Trophoblast cell (in vitro differentiated cells and primary cell): ENCODE measurements at regions not wholly inside any gene's neighbourhood (a gene's known extent, or its start where the extent isn't known, plus 50 kb on each side); places are given as distances from the start of the nearest gene placed in this dataset.

ENCODE experiments used
- DNase-seq, 2 donors: peaks; one replicate each; pipeline ENCODE4 v3.0.0-alpha.2; 2016
- H2AFZ ChIP-seq: 2 replicates; pipeline ENCODE4 v1.6.1; 2013; ENCODE audit warnings: low read length, moderate library complexity, mild to moderate bottlenecking; ENCODE audit not compliant: insufficient read depth, poor library complexity
- H2AK5ac ChIP-seq: 2 replicates; pipeline ENCODE4 v1.6.1; 2013; ENCODE audit warnings: mild to moderate bottlenecking, low read length
- H2BK120ac ChIP-seq: 2 replicates; pipeline ENCODE4 v1.6.1; 2013; ENCODE audit warnings: low read length, mild to moderate bottlenecking, moderate library complexity; ENCODE audit not compliant: insufficient read depth, poor library complexity
- H2BK12ac ChIP-seq: 2 replicates; pipeline ENCODE4 v1.6.1; 2013; ENCODE audit warnings: mild to moderate bottlenecking, low read length, moderate library complexity
- H2BK5ac ChIP-seq: 2 replicates; pipeline ENCODE4 v1.6.1; 2013; ENCODE audit warnings: low read length, low read depth, moderate library complexity, mild to moderate bottlenecking; ENCODE audit not compliant: poor library complexity
- H3K14ac ChIP-seq: 2 replicates; pipeline ENCODE4 v1.6.1; 2013; ENCODE audit warnings: mild to moderate bottlenecking, low read length
- H3K18ac ChIP-seq: 2 replicates; pipeline ENCODE4 v1.6.1; 2013; ENCODE audit warnings: mild to moderate bottlenecking, low read length
- H3K23ac ChIP-seq: 2 replicates; pipeline ENCODE4 v1.6.1; 2013; ENCODE audit warnings: low read length
- H3K27ac ChIP-seq: 2 replicates; pipeline ENCODE4 v1.5.1; 2013; ENCODE audit warnings: low read depth, mild to moderate bottlenecking, inconsistent platforms, low read length, moderate library complexity
- H3K27me3 ChIP-seq: 2 replicates; pipeline ENCODE4 v1.6.1; 2013; ENCODE audit warnings: inconsistent platforms, mild to moderate bottlenecking, low read length, moderate library complexity; ENCODE audit not compliant: insufficient read depth
- H3K36me3 ChIP-seq, 2 experiments: 1 replicate in 1 of 2; 2 replicates in 1 of 2; pipeline ENCODE4 v1.6.1; 2013; ENCODE audit warnings: low read length in 2 of 2, mild to moderate bottlenecking in 2 of 2, moderate library complexity in 1 of 2; ENCODE audit not compliant: insufficient read depth in 2 of 2, control insufficient read depth in 1 of 2
- H3K4ac ChIP-seq: 2 replicates; pipeline ENCODE4 v1.6.1; 2013; ENCODE audit warnings: low read depth, mild to moderate bottlenecking, low read length, moderate library complexity
- H3K4me1 ChIP-seq, 2 experiments: 1 replicate in 1 of 2; 2 replicates in 1 of 2; pipeline ENCODE4 v1.6.1; 2013; ENCODE audit warnings: low read length in 2 of 2, mild to moderate bottlenecking in 2 of 2, moderate library complexity in 1 of 2; ENCODE audit not compliant: insufficient read depth in 2 of 2, control insufficient read depth in 1 of 2
- H3K4me2 ChIP-seq: 2 replicates; pipeline ENCODE4 v1.6.1; 2013; ENCODE audit warnings: inconsistent platforms, mild to moderate bottlenecking, low read length, moderate library complexity
- H3K4me3 ChIP-seq: 2 replicates; pipeline ENCODE4 v1.5.1; 2013; ENCODE audit warnings: mild to moderate bottlenecking, low read depth, low read length, inconsistent platforms
- H3K79me1 ChIP-seq: one replicate; pipeline ENCODE4 v1.6.1; 2013; ENCODE audit warnings: low read length
- H3K79me2 ChIP-seq: 2 replicates; pipeline ENCODE4 v1.6.1; 2013; ENCODE audit warnings: low read length, mild to moderate bottlenecking; ENCODE audit not compliant: control insufficient read depth, insufficient read depth, poor library complexity
- H3K9ac ChIP-seq: 2 replicates; pipeline ENCODE4 v1.6.1; 2013; ENCODE audit warnings: mild to moderate bottlenecking, low read length
- H3K9me3 ChIP-seq: 2 replicates; pipeline ENCODE4 v1.6.1; 2013; ENCODE audit warnings: low read depth, mild to moderate bottlenecking, control low read depth, inconsistent platforms, low read length; ENCODE audit not compliant: insufficient read depth
- H4K12ac ChIP-seq: 2 replicates; pipeline ENCODE4 v1.6.1; 2013; ENCODE audit warnings: low read depth, mild to moderate bottlenecking, low read length, moderate library complexity
- H4K8ac ChIP-seq: 2 replicates; pipeline ENCODE4 v1.6.1; 2013; ENCODE audit warnings: low read depth, mild to moderate bottlenecking, low read length, moderate library complexity
- H4K91ac ChIP-seq: one replicate; pipeline ENCODE4 v1.6.1; 2013; ENCODE audit warnings: low read depth, mild to moderate bottlenecking, low read length, moderate library complexity
- WGBS: extraction: QIAGEN DNeasy Blood & Tissue Kit; methylation state at CpG from one replicate; pipeline ENCODE4 v1.1.7; 2013; ENCODE audit warnings: missing lambda C conversion rate; ENCODE audit not compliant: insufficient read length, insufficient coverage; ENCODE audit errors: extremely low coverage; 5-methylcytosine and 5-hydroxymethylcytosine counted together

DNA sequence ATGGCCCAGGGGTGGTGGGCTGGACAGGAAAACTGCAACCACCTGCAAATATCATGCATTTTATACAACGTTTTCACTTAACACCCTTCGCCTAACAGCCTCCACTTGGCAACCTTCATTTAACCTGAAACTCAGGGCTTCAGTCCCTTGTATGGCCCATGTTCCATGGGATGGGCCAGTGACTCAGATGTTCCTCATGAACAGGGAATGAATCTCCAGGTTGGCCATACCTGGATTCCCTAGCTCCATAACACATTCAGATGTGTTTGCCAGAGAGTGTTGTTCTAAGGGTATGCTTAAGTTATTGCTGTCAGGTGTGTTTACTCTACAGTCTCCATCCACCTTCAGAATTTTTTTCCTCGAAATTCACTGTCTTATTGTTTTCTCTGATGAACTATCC, 316.9 kb downstream of the JRKL start:
- no peak overlapping the region for H4K12ac ChIP-seq
- no peak overlapping the region for H2BK5ac ChIP-seq
- no peaks in the 10 kb centered on the region for H3K79me2 ChIP-seq
- H3K79me1 ChIP-seq, result no peaks in the 10 kb centered on the region
- H2AK5ac ChIP-seq, result no peak overlapping the region
- no peak overlapping the region for H3K9ac ChIP-seq
- no peak overlapping the region for H3K4ac ChIP-seq
- no peak overlapping the region for H2AFZ ChIP-seq
- H3K23ac ChIP-seq, result no peak overlapping the region
- no peaks in the 10 kb centered on the region for H3K4me1 ChIP-seq
- H3K4me3 ChIP-seq, result no peak overlapping the region
- H2BK120ac ChIP-seq, result no peak overlapping the region
- no peak for DNase-seq
- no peak overlapping the region for H2BK12ac ChIP-seq
- no peak overlapping the region for H3K4me2 ChIP-seq
- H3K14ac ChIP-seq, result no peak overlapping the region
- H4K8ac ChIP-seq, result no peak overlapping the region
- H3K27me3 ChIP-seq, result no peaks in the 10 kb centered on the region
- H4K91ac ChIP-seq, result no peak overlapping the region
- H3K36me3 ChIP-seq, result no peaks in the 10 kb centered on the region
- H3K9me3 ChIP-seq, result no peaks in the 10 kb centered on the region
- no peak overlapping the region for H3K18ac ChIP-seq
- H3K27ac ChIP-seq, result no peak overlapping the region
- WGBS, result no CpG with 5 or more reads among the region's 3 CpGs

DNA sequence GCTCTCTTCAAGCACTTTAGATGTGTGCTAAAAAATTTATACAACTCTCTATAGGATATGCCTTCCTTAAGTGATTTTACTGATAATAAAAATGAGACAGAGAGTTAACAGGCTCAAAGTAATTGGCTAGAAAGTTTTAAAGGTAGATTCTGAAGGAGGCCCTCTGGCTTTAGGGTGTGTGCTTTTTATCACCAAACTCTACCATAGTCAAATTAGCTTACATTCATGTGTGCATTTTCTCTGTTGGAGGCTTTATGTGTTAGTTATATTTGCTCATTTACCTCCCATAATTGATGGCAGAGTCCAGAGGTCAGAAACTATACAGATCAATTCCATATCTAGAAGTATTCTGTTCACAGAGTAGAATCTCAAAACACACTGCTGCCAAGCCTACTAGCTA, 317.5 kb downstream of the JRKL start:
- H3K4me1 ChIP-seq, result no peaks in the 10 kb centered on the region
- H4K12ac ChIP-seq, result no peak overlapping the region
- H3K4me2 ChIP-seq, result no peak overlapping the region
- H2BK5ac ChIP-seq, result no peak overlapping the region
- no peaks in the 10 kb centered on the region for H3K27me3 ChIP-seq
- H2BK120ac ChIP-seq, result no peak overlapping the region
- H3K9me3 ChIP-seq, result no peaks in the 10 kb centered on the region
- H3K14ac ChIP-seq, result no peak overlapping the region
- H3K23ac ChIP-seq, result no peak overlapping the region
- H3K18ac ChIP-seq, result no peak overlapping the region
- DNase-seq, result no peak
- no peak overlapping the region for H4K8ac ChIP-seq
- no peak overlapping the region for H4K91ac ChIP-seq
- H3K4ac ChIP-seq, result no peak overlapping the region
- H3K27ac ChIP-seq, result no peak overlapping the region
- no peaks in the 10 kb centered on the region for H3K36me3 ChIP-seq
- H2BK12ac ChIP-seq, result no peak overlapping the region
- H3K4me3 ChIP-seq, result no peak overlapping the region
- no peaks in the 10 kb centered on the region for H3K79me1 ChIP-seq
- no peaks in the 10 kb centered on the region for H3K79me2 ChIP-seq
- no peak overlapping the region for H2AK5ac ChIP-seq
- no peak overlapping the region for H3K9ac ChIP-seq
- H2AFZ ChIP-seq, result no peak overlapping the region

DNA sequence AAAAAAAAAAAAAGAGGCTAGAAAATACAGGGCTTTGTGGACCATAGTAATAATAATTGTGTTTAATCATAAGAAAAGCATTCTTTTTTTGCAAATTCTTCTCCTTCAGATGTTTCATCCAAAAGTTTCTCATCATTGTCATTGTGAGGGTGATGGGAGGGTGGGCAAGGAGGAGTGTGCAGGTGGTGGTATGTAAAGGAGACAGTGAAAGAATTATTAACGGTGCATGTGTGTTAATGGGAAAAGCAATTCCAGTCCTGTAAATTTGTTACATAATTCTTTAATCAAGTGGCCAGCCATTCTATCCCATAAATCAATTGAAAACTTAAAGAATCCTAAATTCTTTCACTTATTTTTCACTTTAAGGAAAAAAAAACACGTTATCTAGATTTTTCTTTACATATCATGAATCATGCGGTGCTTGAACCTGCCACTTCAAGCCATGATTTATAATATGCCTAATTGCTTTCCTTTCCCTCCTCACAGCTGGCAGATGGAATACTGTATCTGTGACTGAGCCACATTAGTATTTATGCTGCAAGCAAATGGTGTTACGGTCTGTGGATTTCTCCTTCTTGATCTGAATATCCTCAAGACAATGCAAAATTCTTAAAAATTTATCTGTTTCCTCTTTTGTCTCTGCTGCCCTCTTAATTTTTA, 318.5 kb downstream of the JRKL start:
- no peak overlapping the region for H3K27ac ChIP-seq
- whole genome bisulfite sequencing, result no CpG with 5 or more reads among the region's 4 CpGs
- no peaks in the 10 kb centered on the region for H3K79me1 ChIP-seq
- H3K4me3 ChIP-seq, result no peak overlapping the region
- no peaks in the 10 kb centered on the region for H3K4me1 ChIP-seq
- H3K36me3 ChIP-seq, result no peaks in the 10 kb centered on the region
- H3K9me3 ChIP-seq, result no peaks in the 10 kb centered on the region
- H2AFZ ChIP-seq, result no peak overlapping the region
- no peak overlapping the region for H3K18ac ChIP-seq
- H2BK120ac ChIP-seq, result no peak overlapping the region
- DNase-seq, result no peak
- no peaks in the 10 kb centered on the region for H3K79me2 ChIP-seq
- H4K8ac ChIP-seq, result no peak overlapping the region
- no peak overlapping the region for H3K4me2 ChIP-seq
- no peak overlapping the region for H3K4ac ChIP-seq
- no peak overlapping the region for H3K23ac ChIP-seq
- no peak overlapping the region for H2AK5ac ChIP-seq
- no peak overlapping the region for H4K91ac ChIP-seq
- no peak overlapping the region for H2BK12ac ChIP-seq
- H3K9ac ChIP-seq, result no peak overlapping the region
- H3K14ac ChIP-seq, result no peak overlapping the region
- no peak overlapping the region for H2BK5ac ChIP-seq
- H4K12ac ChIP-seq, result no peak overlapping the region
- H3K27me3 ChIP-seq, result no peaks in the 10 kb centered on the region

DNA sequence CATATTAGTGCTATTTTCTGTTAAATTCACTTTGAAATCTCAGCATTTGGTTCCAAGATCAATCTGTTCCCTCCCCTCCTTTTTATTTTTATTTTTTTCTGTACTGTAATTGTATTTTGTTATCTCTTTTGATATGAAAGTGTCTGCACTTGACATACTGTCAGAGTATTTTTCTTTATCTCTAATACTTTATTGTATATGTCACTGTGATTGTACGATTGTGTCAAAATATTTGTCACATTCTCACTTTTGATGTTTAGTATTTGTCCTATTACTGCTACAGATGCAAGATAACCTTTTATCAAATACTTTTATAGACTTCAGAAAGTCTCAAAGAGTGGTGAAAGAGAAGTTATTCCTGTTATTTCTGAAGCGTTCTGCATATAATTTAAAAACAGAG, 323.5 kb downstream of the JRKL start:
- H2BK120ac ChIP-seq, result no peak overlapping the region
- no peaks in the 10 kb centered on the region for H3K79me1 ChIP-seq
- no peaks in the 10 kb centered on the region for H3K36me3 ChIP-seq
- no peak overlapping the region for H3K4me3 ChIP-seq
- no peaks in the 10 kb centered on the region for H3K27me3 ChIP-seq
- no peaks in the 10 kb centered on the region for H3K4me1 ChIP-seq
- H3K23ac ChIP-seq, result no peak overlapping the region
- no peak overlapping the region for H3K27ac ChIP-seq
- no peak overlapping the region for H4K91ac ChIP-seq
- H3K4me2 ChIP-seq, result no peak overlapping the region
- no peak overlapping the region for H2BK12ac ChIP-seq
- WGBS, result no CpG with 5 or more reads among the region's 2 CpGs
- H4K12ac ChIP-seq, result no peak overlapping the region
- no peak overlapping the region for H3K18ac ChIP-seq
- no peaks in the 10 kb centered on the region for H3K79me2 ChIP-seq
- H2AK5ac ChIP-seq, result no peak overlapping the region
- no peak for DNase-seq
- no peak overlapping the region for H2AFZ ChIP-seq
- H3K9me3 ChIP-seq, result no peaks in the 10 kb centered on the region
- no peak overlapping the region for H3K9ac ChIP-seq
- no peak overlapping the region for H4K8ac ChIP-seq
- no peak overlapping the region for H3K4ac ChIP-seq
- H3K14ac ChIP-seq, result no peak overlapping the region
- no peak overlapping the region for H2BK5ac ChIP-seq
